ENCODE measurements at regions not wholly inside any gene's neighbourhood (a gene's known extent, or its start where the extent isn't known, plus 50 kb on each side); places are given as distances from the start of the nearest gene placed in this dataset.
"Not testable (repeated sequence)": the region's sequence is repeated elsewhere in the genome, so short reads cannot be mapped to it uniquely, and the experiment has no call there.

- H3K36me3 ChIP-seq (replicated peaks in 1 of 2; ENCODE audit: control insufficient read depth in 1 of 2, insufficient read depth in 2 of 2, low read length in 2 of 2); H3K27ac ChIP-seq (ENCODE audit: low read depth in 1 of 2, low read length in 2 of 2); H3K27me3 ChIP-seq (ENCODE audit: control insufficient read depth in 2 of 2, insufficient read depth in 2 of 2, low read length in 2 of 2); H3K36me3 Mint-ChIP-seq; H3K9me3 ChIP-seq (replicated peaks in 1 of 2; ENCODE audit: control insufficient read depth in 1 of 2, insufficient read depth in 1 of 2, low read length in 2 of 2); H3K27me3 Mint-ChIP-seq (ENCODE audit: low read depth in 3 of 3); H3K4me3 Mint-ChIP-seq; H3K4me3 ChIP-seq (replicated peaks in 1 of 3; ENCODE audit: low read depth in 2 of 3, low read length in 3 of 3); H3K79me2 ChIP-seq (ENCODE audit: insufficient read depth, low read length); H3K27ac Mint-ChIP-seq; intact Hi-C loops (cut with micrococcal nuclease); H4K20me1 ChIP-seq (ENCODE audit: insufficient read depth, low read length); H3K4me2 ChIP-seq (replicated peaks; ENCODE audit: extremely low read depth, low read length, poor library complexity, severe bottlenecking); DNase-seq; H3K4me1 Mint-ChIP-seq; H3K9ac ChIP-seq (ENCODE audit: insufficient read depth, low read length, poor library complexity, severe bottlenecking); H2AFZ ChIP-seq (ENCODE audit: insufficient read depth, low read depth, low read length, poor library complexity, severe bottlenecking); H3K4me1 ChIP-seq (ENCODE audit: control insufficient read depth in 1 of 2, insufficient read depth in 2 of 2, low read length in 2 of 2); H3K9me3 Mint-ChIP-seq: not testable (repeated sequence)
- WGBS (ENCODE audit: insufficient coverage) = 90% methylated on average over 2 of the region's 8 CpGs
Measured at GRCh38 chr3:125836786-125837185, 132.2 kb upstream of the ROPN1B start.

- H3K4me1 ChIP-seq (ENCODE audit: control insufficient read depth in 1 of 2, insufficient read depth in 2 of 2, low read length in 2 of 2); H3K4me3 ChIP-seq (replicated peaks in 1 of 3; ENCODE audit: low read depth in 2 of 3, low read length in 3 of 3); H3K9ac ChIP-seq (ENCODE audit: insufficient read depth, low read length, poor library complexity, severe bottlenecking); H3K4me1 Mint-ChIP-seq; H3K9me3 ChIP-seq (replicated peaks in 1 of 2; ENCODE audit: control insufficient read depth in 1 of 2, insufficient read depth in 1 of 2, low read length in 2 of 2); H3K27ac ChIP-seq (ENCODE audit: low read depth in 1 of 2, low read length in 2 of 2); H2AFZ ChIP-seq (ENCODE audit: insufficient read depth, low read depth, low read length, poor library complexity, severe bottlenecking); H3K4me3 Mint-ChIP-seq; H3K27me3 Mint-ChIP-seq (ENCODE audit: low read depth in 3 of 3); H3K79me2 ChIP-seq (ENCODE audit: insufficient read depth, low read length); H3K36me3 Mint-ChIP-seq; H3K27me3 ChIP-seq (ENCODE audit: control insufficient read depth in 2 of 2, insufficient read depth in 2 of 2, low read length in 2 of 2); H3K4me2 ChIP-seq (replicated peaks; ENCODE audit: extremely low read depth, low read length, poor library complexity, severe bottlenecking); DNase-seq; H3K36me3 ChIP-seq (replicated peaks in 1 of 2; ENCODE audit: control insufficient read depth in 1 of 2, insufficient read depth in 2 of 2, low read length in 2 of 2); intact Hi-C loops (cut with micrococcal nuclease); H3K27ac Mint-ChIP-seq; H4K20me1 ChIP-seq (ENCODE audit: insufficient read depth, low read length): not testable (repeated sequence)
- peaks cover 2 to 14% (median 5%) of the 10 kb centered on the region in 7 donors for H3K9me3 Mint-ChIP-seq
- no CpG with 5 or more reads among the region's 5 CpGs for WGBS (ENCODE audit: insufficient coverage)
Measured at GRCh38 chr3:125838857-125839256, 130.1 kb upstream of the ROPN1B start.

- H3K27me3 ChIP-seq (ENCODE audit: control insufficient read depth in 2 of 2, insufficient read depth in 2 of 2, low read length in 2 of 2); H3K9ac ChIP-seq (ENCODE audit: insufficient read depth, low read length, poor library complexity, severe bottlenecking); H3K4me2 ChIP-seq (replicated peaks; ENCODE audit: extremely low read depth, low read length, poor library complexity, severe bottlenecking); intact Hi-C loops (cut with micrococcal nuclease); H4K20me1 ChIP-seq (ENCODE audit: insufficient read depth, low read length); H3K27ac ChIP-seq (ENCODE audit: low read depth in 1 of 2, low read length in 2 of 2); H3K36me3 Mint-ChIP-seq; H2AFZ ChIP-seq (ENCODE audit: insufficient read depth, low read depth, low read length, poor library complexity, severe bottlenecking); H3K4me3 Mint-ChIP-seq; H3K9me3 ChIP-seq (replicated peaks in 1 of 2; ENCODE audit: control insufficient read depth in 1 of 2, insufficient read depth in 1 of 2, low read length in 2 of 2); H3K4me3 ChIP-seq (replicated peaks in 1 of 3; ENCODE audit: low read depth in 2 of 3, low read length in 3 of 3); H3K27me3 Mint-ChIP-seq (ENCODE audit: low read depth in 3 of 3); H3K36me3 ChIP-seq (replicated peaks in 1 of 2; ENCODE audit: control insufficient read depth in 1 of 2, insufficient read depth in 2 of 2, low read length in 2 of 2); DNase-seq; H3K4me1 ChIP-seq (ENCODE audit: control insufficient read depth in 1 of 2, insufficient read depth in 2 of 2, low read length in 2 of 2); H3K27ac Mint-ChIP-seq; H3K4me1 Mint-ChIP-seq; H3K79me2 ChIP-seq (ENCODE audit: insufficient read depth, low read length): not testable (repeated sequence)
- 100% methylated on average over 3 of the region's 3 CpGs for WGBS (ENCODE audit: insufficient coverage)
- H3K9me3 Mint-ChIP-seq = peaks cover 2 to 12% (median 6%) of the 10 kb centered on the region in 7 donors
Measured at GRCh38 chr3:125840465-125840864, 128.5 kb upstream of the ROPN1B start.

GRCh38 chr3:125847966-125848365, 121.0 kb upstream of the ROPN1B start:
- peaks cover 5 to 27% of the 10 kb centered on the region in 2 donors for H3K9me3 ChIP-seq (replicated peaks in 1 of 2; ENCODE audit: control insufficient read depth in 1 of 2, insufficient read depth in 1 of 2, low read length in 2 of 2)
- H3K27ac ChIP-seq (ENCODE audit: low read depth in 1 of 2, low read length in 2 of 2); DNase-seq; H3K4me3 Mint-ChIP-seq; H3K79me2 ChIP-seq (ENCODE audit: insufficient read depth, low read length); H3K27me3 ChIP-seq (ENCODE audit: control insufficient read depth in 2 of 2, insufficient read depth in 2 of 2, low read length in 2 of 2); H3K36me3 Mint-ChIP-seq; H4K20me1 ChIP-seq (ENCODE audit: insufficient read depth, low read length); H3K36me3 ChIP-seq (replicated peaks in 1 of 2; ENCODE audit: control insufficient read depth in 1 of 2, insufficient read depth in 2 of 2, low read length in 2 of 2); H3K4me1 Mint-ChIP-seq; H3K4me1 ChIP-seq (ENCODE audit: control insufficient read depth in 1 of 2, insufficient read depth in 2 of 2, low read length in 2 of 2); H3K27ac Mint-ChIP-seq; H2AFZ ChIP-seq (ENCODE audit: insufficient read depth, low read depth, low read length, poor library complexity, severe bottlenecking); intact Hi-C loops (cut with micrococcal nuclease); H3K4me3 ChIP-seq (replicated peaks in 1 of 3; ENCODE audit: low read depth in 2 of 3, low read length in 3 of 3); H3K27me3 Mint-ChIP-seq (ENCODE audit: low read depth in 3 of 3); H3K4me2 ChIP-seq (replicated peaks; ENCODE audit: extremely low read depth, low read length, poor library complexity, severe bottlenecking); H3K9ac ChIP-seq (ENCODE audit: insufficient read depth, low read length, poor library complexity, severe bottlenecking): not testable (repeated sequence)
- H3K9me3 Mint-ChIP-seq = peaks cover 15 to 35% (median 25%) of the 10 kb centered on the region in 7 donors
- WGBS (ENCODE audit: insufficient coverage) = 94% methylated on average over 12 of the region's 15 CpGs
